ENCODE measurements at regions not wholly inside any gene's neighbourhood (a gene's known extent, or its start where the extent isn't known, plus 50 kb on each side); places are given as distances from the start of the nearest gene placed in this dataset.

DNA sequence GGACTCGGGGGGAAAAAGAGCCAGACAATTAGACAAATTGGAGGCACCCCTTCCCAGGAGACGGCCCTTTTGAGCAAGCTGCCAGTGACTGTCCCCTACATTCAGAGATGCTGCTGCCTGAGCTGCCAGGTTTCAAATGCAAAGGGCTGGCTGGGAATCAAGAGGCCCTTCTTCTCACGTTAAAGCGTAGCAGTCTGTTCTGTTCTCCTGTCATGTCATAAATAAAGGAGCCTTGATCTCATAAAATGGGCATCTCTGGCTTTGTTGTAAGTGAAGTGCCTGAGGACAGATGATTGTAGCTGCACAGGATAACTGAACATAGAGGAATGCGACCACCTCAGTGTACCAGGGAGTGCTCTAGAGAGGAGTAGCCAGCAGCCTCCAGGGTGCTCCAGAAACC is 917.9 kb downstream of the GRID1 start:
- TF ChIP-seq RAD51 (IDR thresholded peaks at IDR 0.05; ENCODE audit: borderline replicate concordance, low read depth) (no peak), HMG20A (CRISPR knock-in tag; conservative IDR thresholded peaks at IDR 0.05) (no peak), NFYB (IDR thresholded peaks at IDR 0.05; ENCODE audit: extremely low read depth, insufficient read length) (no peak), SP1 (CRISPR knock-in tag; IDR thresholded peaks at IDR 0.05) (no peak), MEF2D (tag; conservative IDR thresholded peaks at IDR 0.05; ENCODE audit: low read depth) (no peak), POLR2AphosphoS5 (IDR thresholded peaks at IDR 0.05; ENCODE audit: control insufficient read depth, insufficient read depth, low read depth, low read length) (no peak)

All from K562 (cell line).